Neural progenitor cell (in vitro differentiated cells): ENCODE measurements at regions not wholly inside any gene's neighbourhood (a gene's known extent, or its start where the extent isn't known, plus 50 kb on each side); places are given as distances from the start of the nearest gene placed in this dataset.

Experiments used
- DNase-seq: peaks from one replicate; pipeline ENCODE4 v3.0.0-alpha.2; 2016; ENCODE audit warnings: low spot score
- H2AFZ ChIP-seq: fragments of 200-600 bp; sonication (generic); replicated peaks from 2 replicates; pipeline ENCODE4 v1.6.1; 2016; ENCODE audit warnings: antibody characterized with exemption
- H3F3A ChIP-seq: fragments of 200-600 bp; sonication (generic); 2 replicates; pipeline ENCODE4 v1.6.1; 2016; ENCODE audit warnings: antibody characterized with exemption, low read depth
- H3K27ac ChIP-seq: fragments of 200-600 bp; sonication (generic); 2 replicates; pipeline ENCODE4 v1.5.1; 2016; ENCODE audit warnings: mild to moderate bottlenecking
- H3K27me3 ChIP-seq: fragments of 200-600 bp; sonication (generic); 2 replicates; pipeline ENCODE4 v1.6.1; 2016; ENCODE audit warnings: mild to moderate bottlenecking, moderate library complexity
- H3K36me3 ChIP-seq: fragments of 200-600 bp; sonication (generic); 2 replicates; pipeline ENCODE4 v1.5.1; 2016
- H3K4me1 ChIP-seq: fragments of 200-600 bp; sonication (generic); 2 replicates; pipeline ENCODE4 v1.6.1; 2016; ENCODE audit warnings: mixed run types
- H3K4me2 ChIP-seq: fragments of 200-600 bp; sonication (generic); 2 replicates; pipeline ENCODE4 v1.6.1; 2016
- H3K4me3 ChIP-seq: fragments of 200-600 bp; sonication (generic); 2 replicates; pipeline ENCODE4 v1.5.1; 2016
- H3K79me2 ChIP-seq: fragments of 200-600 bp; sonication (generic); 2 replicates; pipeline ENCODE4 v1.6.1; 2016; ENCODE audit warnings: low read depth
- H3K9ac ChIP-seq: fragments of 200-600 bp; sonication (generic); 2 replicates; pipeline ENCODE4 v1.6.1; 2016
- H3K9me3 ChIP-seq: fragments of 200-600 bp; sonication (generic); 2 replicates; pipeline ENCODE4 v1.5.1; 2016; ENCODE audit warnings: low read depth
- H4K20me1 ChIP-seq: fragments of 200-600 bp; sonication (generic); 2 replicates; pipeline ENCODE4 v1.6.1; 2016; ENCODE audit warnings: low read depth
- H3K27ac Mint-ChIP-seq: 3 replicates; pipeline ENCODE4 v1.8.0; 2021; ENCODE audit warnings: mixed read lengths
- H3K27me3 Mint-ChIP-seq: 2 replicates; pipeline ENCODE4 v1.8.0; 2022; ENCODE audit warnings: low read depth, mild to moderate bottlenecking, inconsistent platforms, moderate library complexity, mixed read lengths; ENCODE audit not compliant: insufficient read depth
- H3K36me3 Mint-ChIP-seq: 3 replicates; pipeline ENCODE4 v1.8.0; 2021; ENCODE audit warnings: mixed read lengths
- H3K4me1 Mint-ChIP-seq: 3 replicates; pipeline ENCODE4 v1.8.0; 2021; ENCODE audit warnings: mixed read lengths
- H3K4me3 Mint-ChIP-seq: 3 replicates; pipeline ENCODE4 v1.8.0; 2021; ENCODE audit warnings: mild to moderate bottlenecking, moderate library complexity, mixed read lengths
- H3K9me3 Mint-ChIP-seq: 3 replicates; pipeline ENCODE4 v1.8.0; 2020; ENCODE audit warnings: mixed read lengths
- EZH2 ChIP-seq: fragments of 200-600 bp; sonication (generic); IDR thresholded peaks from 2 replicates; pipeline ENCODE4 v1.6.1; 2017; ENCODE audit warnings: antibody characterized with exemption, mild to moderate bottlenecking, moderate library complexity
- EZH2phosphoT487 ChIP-seq: fragments of 200-600 bp; sonication (generic); IDR thresholded peaks from 2 replicates; pipeline ENCODE4 v1.6.1; 2017; ENCODE audit warnings: antibody characterized with exemption
- TF ChIP-seq, protein P1 (sequence below): fragments of 200-600 bp; sonication (generic); IDR thresholded peaks from 2 replicates; pipeline ENCODE4 v1.5.1; 2017; ENCODE audit warnings: antibody characterized with exemption, mild to moderate bottlenecking

DNA sequence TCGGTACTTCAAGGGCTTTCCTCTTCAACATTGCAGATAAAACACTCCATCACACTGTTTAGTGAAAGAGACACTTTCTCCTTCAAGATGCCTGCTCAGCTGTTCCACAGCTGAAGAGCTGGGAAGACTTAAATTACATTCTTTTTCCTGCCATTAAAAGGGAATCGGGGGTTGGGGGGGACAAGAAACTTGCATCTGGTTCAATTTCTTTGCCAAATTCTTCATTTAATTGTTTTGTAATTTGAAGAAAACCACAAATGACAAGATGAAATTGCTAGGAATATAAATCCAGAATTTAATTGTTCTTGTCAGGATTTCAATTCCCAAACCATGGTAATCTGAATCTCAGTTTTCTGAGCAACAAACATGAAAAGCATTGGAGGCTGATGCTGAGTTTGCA, 478.3 kb downstream of the EBF1 start:
- no peaks in the 10 kb centered on the region for H4K20me1 ChIP-seq
- peaks cover 15% of the 10 kb centered on the region for H3K4me1 ChIP-seq
- DNase-seq = no peak
- TF ChIP-seq, protein P1, sequence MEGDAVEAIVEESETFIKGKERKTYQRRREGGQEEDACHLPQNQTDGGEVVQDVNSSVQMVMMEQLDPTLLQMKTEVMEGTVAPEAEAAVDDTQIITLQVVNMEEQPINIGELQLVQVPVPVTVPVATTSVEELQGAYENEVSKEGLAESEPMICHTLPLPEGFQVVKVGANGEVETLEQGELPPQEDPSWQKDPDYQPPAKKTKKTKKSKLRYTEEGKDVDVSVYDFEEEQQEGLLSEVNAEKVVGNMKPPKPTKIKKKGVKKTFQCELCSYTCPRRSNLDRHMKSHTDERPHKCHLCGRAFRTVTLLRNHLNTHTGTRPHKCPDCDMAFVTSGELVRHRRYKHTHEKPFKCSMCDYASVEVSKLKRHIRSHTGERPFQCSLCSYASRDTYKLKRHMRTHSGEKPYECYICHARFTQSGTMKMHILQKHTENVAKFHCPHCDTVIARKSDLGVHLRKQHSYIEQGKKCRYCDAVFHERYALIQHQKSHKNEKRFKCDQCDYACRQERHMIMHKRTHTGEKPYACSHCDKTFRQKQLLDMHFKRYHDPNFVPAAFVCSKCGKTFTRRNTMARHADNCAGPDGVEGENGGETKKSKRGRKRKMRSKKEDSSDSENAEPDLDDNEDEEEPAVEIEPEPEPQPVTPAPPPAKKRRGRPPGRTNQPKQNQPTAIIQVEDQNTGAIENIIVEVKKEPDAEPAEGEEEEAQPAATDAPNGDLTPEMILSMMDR = no peak
- no peak for TF ChIP-seq EZH2phosphoT487
- no peak for TF ChIP-seq EZH2
- no peak overlapping the region for H3K4me2 ChIP-seq
- H3K27ac ChIP-seq = no peak overlapping the region
- no peak overlapping the region for H3K4me3 ChIP-seq
- no peak overlapping the region for H3K9ac ChIP-seq
- H3K27ac Mint-ChIP-seq = no peak overlapping the region
- no peaks in the 10 kb centered on the region for H3K9me3 ChIP-seq
- H3K9me3 Mint-ChIP-seq = no peaks in the 10 kb centered on the region
- peaks cover 10% of the 10 kb centered on the region for H3K4me1 Mint-ChIP-seq
- H3K36me3 Mint-ChIP-seq = no peaks in the 10 kb centered on the region
- H3K79me2 ChIP-seq = no peaks in the 10 kb centered on the region
- H3K36me3 ChIP-seq = no peaks in the 10 kb centered on the region
- H3F3A ChIP-seq = no peaks in the 10 kb centered on the region
- no peaks in the 10 kb centered on the region for H3K27me3 ChIP-seq
- H3K4me3 Mint-ChIP-seq = no peak overlapping the region
- no peaks in the 10 kb centered on the region for H3K27me3 Mint-ChIP-seq
- H2AFZ ChIP-seq = peak overlapping the region; percentile 30

DNA sequence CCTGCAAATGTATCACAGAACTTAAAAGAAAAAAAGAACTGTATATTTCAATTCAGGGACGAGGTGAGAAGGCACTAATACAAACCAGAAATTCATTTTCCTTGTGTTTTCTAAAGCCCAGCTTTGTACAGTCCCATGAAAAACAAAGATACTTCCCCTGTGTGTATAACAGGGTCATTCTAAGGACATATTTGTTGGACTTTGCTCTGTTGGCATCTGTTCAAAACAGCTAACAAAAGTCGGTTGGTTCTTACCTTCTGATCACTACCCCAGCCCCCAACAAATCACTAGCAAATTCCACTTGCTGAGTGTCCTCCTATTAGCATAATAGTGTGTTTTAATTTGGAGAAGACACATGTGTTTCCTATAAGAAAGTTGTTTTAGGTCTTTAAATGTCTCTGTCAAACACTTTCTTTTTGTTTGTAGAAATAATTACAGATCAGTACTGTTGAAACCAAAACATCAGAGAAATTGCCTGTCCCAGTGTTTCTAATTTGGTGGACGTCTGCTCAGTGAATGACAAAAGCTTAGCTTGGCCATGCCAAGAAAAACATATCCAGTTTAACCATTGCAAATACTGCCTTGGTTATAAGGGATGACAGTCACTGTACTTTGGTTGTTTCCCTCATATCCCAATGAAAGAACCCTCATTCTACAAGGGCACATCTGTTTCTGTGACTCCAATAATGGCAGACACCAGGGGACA, 480.5 kb downstream of the EBF1 start:
- Histone ChIP-seq H3K4me2 (peak overlapping the region; percentile 9), H3K27me3 (no peaks in the 10 kb centered on the region), H3K4me3 (no peak overlapping the region), H3F3A (no peaks in the 10 kb centered on the region), H3K36me3 (no peaks in the 10 kb centered on the region), H3K79me2 (no peaks in the 10 kb centered on the region), H3K9me3 (no peaks in the 10 kb centered on the region), H3K4me1 (peaks cover 15% of the 10 kb centered on the region), H4K20me1 (no peaks in the 10 kb centered on the region), H2AFZ (peak overlapping the region; percentile 61), H3K27ac (no peak overlapping the region), H3K9ac (no peak overlapping the region)
- H3K36me3 Mint-ChIP-seq = no peaks in the 10 kb centered on the region
- no peak for DNase-seq
- no peak overlapping the region for H3K27ac Mint-ChIP-seq
- H3K4me1 Mint-ChIP-seq = peaks cover 10% of the 10 kb centered on the region
- TF ChIP-seq, protein P1 = no peak
- no peak for TF ChIP-seq EZH2
- TF ChIP-seq EZH2phosphoT487 = no peak
- no peaks in the 10 kb centered on the region for H3K27me3 Mint-ChIP-seq
- no peaks in the 10 kb centered on the region for H3K9me3 Mint-ChIP-seq
- H3K4me3 Mint-ChIP-seq = no peak overlapping the region

DNA sequence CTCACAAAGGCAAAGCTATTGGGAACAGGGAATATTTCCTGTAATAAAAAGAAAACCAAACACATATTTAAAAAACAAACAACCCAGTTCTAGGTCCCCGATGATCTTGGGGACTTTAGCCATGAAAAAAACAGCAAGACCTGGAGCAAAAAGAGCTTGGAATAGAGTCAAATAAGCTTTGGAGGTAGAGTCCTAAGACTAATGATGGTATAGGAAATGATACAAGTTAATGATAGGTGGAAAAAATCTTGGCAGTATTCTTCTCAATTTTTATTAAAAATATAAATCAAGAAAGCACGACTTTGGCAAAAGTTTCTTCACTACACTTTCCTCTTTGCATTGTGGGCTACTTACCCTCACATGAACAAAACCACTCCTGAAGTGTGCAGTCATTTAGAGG, 481.5 kb downstream of the EBF1 start:
- no peak overlapping the region for H3K9ac ChIP-seq
- H4K20me1 ChIP-seq = no peaks in the 10 kb centered on the region
- H3K9me3 Mint-ChIP-seq = no peaks in the 10 kb centered on the region
- peaks cover 15% of the 10 kb centered on the region for H3K4me1 ChIP-seq
- no peaks in the 10 kb centered on the region for H3K79me2 ChIP-seq
- no peaks in the 10 kb centered on the region for H3F3A ChIP-seq
- no peak for DNase-seq
- no peak overlapping the region for H3K4me3 ChIP-seq
- no peak overlapping the region for H3K27ac ChIP-seq
- peaks cover 10% of the 10 kb centered on the region for H3K4me1 Mint-ChIP-seq
- no peaks in the 10 kb centered on the region for H3K9me3 ChIP-seq
- no peaks in the 10 kb centered on the region for H3K27me3 Mint-ChIP-seq
- no peak overlapping the region for H3K27ac Mint-ChIP-seq
- H3K4me3 Mint-ChIP-seq = no peak overlapping the region
- no peak overlapping the region for H3K4me2 ChIP-seq
- H2AFZ ChIP-seq = no peak overlapping the region
- H3K36me3 ChIP-seq = no peaks in the 10 kb centered on the region
- no peaks in the 10 kb centered on the region for H3K27me3 ChIP-seq
- no peaks in the 10 kb centered on the region for H3K36me3 Mint-ChIP-seq
- TF ChIP-seq, protein P1 = no peak
- no peak for TF ChIP-seq EZH2
- TF ChIP-seq EZH2phosphoT487 = no peak
